GM13977 (cell line): ENCODE measurements at regions not wholly inside any gene's neighbourhood (a gene's known extent, or its start where the extent isn't known, plus 50 kb on each side); places are given as distances from the start of the nearest gene placed in this dataset.

Source experiments
- DNase-seq: peaks from one replicate; pipeline ENCODE4 v3.0.0; 2012; ENCODE audit warnings: low spot score
- CTCF ChIP-seq: IDR thresholded peaks from 2 replicates; pipeline ENCODE4 v1.5.1; 2012; ENCODE audit warnings: mild to moderate bottlenecking, control low read depth; ENCODE audit not compliant: insufficient read depth; ENCODE audit errors: extremely low read depth, missing control alignments
- in situ Hi-C: fragments of 300-500 bp; cut with MboI; formaldehyde crosslinking; loops from one replicate; pipeline ENCODE4 v1.12.0; 2022; ENCODE audit warnings: low sequenced_read_pairs, low pct_unique_long_range_greater_than_20kb, mixed read lengths, inconsistent platforms; ENCODE audit not compliant: unreplicated experiment

- TF ChIP-seq CTCF, result no peak
- DNase-seq, result no peak
- in situ Hi-C loops, result no loop called here
These were observed 152.9 kb downstream of the CAND1 start for GRCh38 chr12:67422081-67422480.

GRCh38 chr12:67424784-67425183 is 155.6 kb downstream of the CAND1 start:
- no peak for DNase-seq
- TF ChIP-seq CTCF, result no peak
- in situ Hi-C loops, result no loop called here

GRCh38 chr12:67425394-67425793 is 156.2 kb downstream of the CAND1 start:
- in situ Hi-C loops, result no loop called here
- TF ChIP-seq CTCF, result no peak
- no peak for DNase-seq

GRCh38 chr12:67426067-67426466 is 156.9 kb downstream of the CAND1 start:
- no peak for TF ChIP-seq CTCF
- no peak for DNase-seq
- in situ Hi-C loops, result no loop called here

- in situ Hi-C loops, result no loop called here
- no peak for DNase-seq
- no peak for TF ChIP-seq CTCF
These were observed 158.2 kb downstream of the CAND1 start for GRCh38 chr12:67427336-67427735.

GRCh38 chr12:67428431-67428830 is 159.3 kb downstream of the CAND1 start:
- DNase-seq, result no peak
- TF ChIP-seq CTCF, result no peak
- in situ Hi-C loops, result no loop called here
